GM13977 (cell line): ENCODE measurements at regions not wholly inside any gene's neighbourhood (a gene's known extent, or its start where the extent isn't known, plus 50 kb on each side); places are given as distances from the start of the nearest gene placed in this dataset.

Experiments used
- DNase-seq: peaks from one replicate; pipeline ENCODE4 v3.0.0; 2012; ENCODE audit warnings: low spot score
- CTCF ChIP-seq: IDR thresholded peaks from 2 replicates; pipeline ENCODE4 v1.5.1; 2012; ENCODE audit warnings: mild to moderate bottlenecking, control low read depth; ENCODE audit not compliant: insufficient read depth; ENCODE audit errors: extremely low read depth, missing control alignments
- in situ Hi-C: fragments of 300-500 bp; cut with MboI; formaldehyde crosslinking; loops from one replicate; pipeline ENCODE4 v1.12.0; 2022; ENCODE audit warnings: low sequenced_read_pairs, low pct_unique_long_range_greater_than_20kb, mixed read lengths, inconsistent platforms; ENCODE audit not compliant: unreplicated experiment

DNA sequence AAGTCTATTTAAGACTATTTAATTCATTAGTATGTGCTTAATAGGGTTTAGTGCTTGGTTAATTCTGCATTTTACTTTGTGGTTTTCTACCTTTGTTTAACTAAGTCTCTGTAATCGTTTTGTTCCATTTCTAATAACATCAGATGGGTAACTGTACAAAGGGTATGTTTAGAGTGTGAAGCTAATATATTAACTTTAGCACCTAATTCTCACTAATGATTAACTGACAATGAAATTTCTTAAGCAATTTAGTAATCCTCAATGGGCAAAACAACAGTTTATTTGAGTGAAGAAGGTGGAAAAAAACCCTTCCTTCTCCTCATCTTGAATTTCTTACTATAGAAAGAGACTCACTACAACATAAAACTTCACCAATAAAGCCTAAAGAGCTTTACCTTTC is 448.1 kb upstream of the MIR17HG start:
- DNase-seq, result no peak
- in situ Hi-C loops, result no loop called here
- no peak for TF ChIP-seq CTCF

- in situ Hi-C loops, result no loop called here
- no peak for TF ChIP-seq CTCF
- DNase-seq, result no peak
These were observed 445.2 kb upstream of the MIR17HG start for GRCh38 chr13:90902255-90902654.

- TF ChIP-seq CTCF, result no peak
- no peak for DNase-seq
- in situ Hi-C loops, result no loop called here
These were observed 440.9 kb upstream of the MIR17HG start for GRCh38 chr13:90906554-90906953.

- in situ Hi-C loops, result no loop called here
- no peak for DNase-seq
- no peak for TF ChIP-seq CTCF
These were observed 438.7 kb upstream of the MIR17HG start for GRCh38 chr13:90908792-90909191.

DNA sequence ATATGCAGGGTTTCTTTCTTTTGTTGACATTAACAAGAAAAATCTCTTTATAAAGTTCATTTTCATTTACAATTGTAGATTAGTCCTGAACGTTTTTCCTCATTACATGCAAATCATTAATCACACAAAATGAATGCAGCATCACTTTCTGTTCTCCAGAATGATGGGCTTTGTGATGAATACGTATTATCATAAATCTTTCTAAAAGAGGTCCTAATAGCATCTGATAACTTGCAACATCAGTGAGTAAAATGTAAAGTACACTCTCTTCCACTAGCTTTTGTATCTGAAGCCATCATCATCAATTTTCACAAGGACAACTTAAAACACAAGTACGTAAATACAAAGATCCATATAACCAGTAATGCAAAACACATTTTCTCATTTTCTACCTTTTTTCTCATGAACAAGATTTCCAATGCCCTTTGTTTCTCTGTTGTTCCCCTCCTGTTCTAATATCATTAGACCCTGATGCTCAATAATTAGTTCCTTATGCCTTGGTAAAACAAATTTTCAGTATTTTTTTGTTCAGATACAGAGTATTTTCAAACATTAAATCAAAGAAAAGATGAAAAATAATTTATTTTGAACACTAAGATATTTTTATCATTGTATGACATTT is 437.4 kb upstream of the MIR17HG start:
- no peak for DNase-seq
- in situ Hi-C loops, result no loop called here
- no peak for TF ChIP-seq CTCF

DNA sequence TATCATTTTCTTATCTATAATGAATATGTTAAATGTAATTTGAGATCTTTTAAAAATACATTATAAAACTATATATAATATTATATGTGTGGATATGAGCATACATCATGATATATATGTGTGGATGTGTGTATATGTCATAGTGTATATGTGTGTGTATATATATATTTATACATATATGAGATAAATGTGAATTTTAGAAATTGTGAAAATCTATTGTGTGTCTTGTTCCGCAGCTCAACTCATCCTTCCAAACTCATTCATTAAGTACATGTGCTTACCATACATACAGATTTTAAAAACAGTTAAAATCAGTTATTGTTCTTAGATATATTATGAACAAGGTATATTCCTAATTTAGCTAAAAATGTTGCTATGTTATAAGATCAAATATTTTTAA is 435.2 kb upstream of the MIR17HG start:
- TF ChIP-seq CTCF, result no peak
- DNase-seq, result no peak
- in situ Hi-C loops, result no loop called here

DNA sequence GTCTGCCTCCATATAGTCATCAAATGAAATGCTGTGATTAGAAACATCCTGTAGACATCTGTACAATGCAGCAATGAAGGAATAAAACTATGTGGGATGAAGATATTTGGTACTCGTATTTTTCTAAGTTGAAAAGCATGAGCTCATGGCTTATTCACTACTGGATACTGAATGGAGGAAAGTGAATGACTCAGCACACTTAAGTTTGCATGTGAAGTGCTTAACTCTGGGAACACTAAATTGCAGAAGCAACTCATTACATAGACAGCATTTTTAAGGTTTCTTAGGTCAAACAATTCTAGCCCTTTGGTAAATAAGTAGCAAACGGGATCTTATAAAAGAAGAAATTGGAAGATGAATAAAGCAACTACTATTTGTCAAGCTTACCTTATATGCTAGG is 429.0 kb upstream of the MIR17HG start:
- DNase-seq, result no peak
- in situ Hi-C loops, result no loop called here
- TF ChIP-seq CTCF, result no peak
